T47D (cell line): ENCODE measurements at regions not wholly inside any gene's neighbourhood (a gene's known extent, or its start where the extent isn't known, plus 50 kb on each side); places are given as distances from the start of the nearest gene placed in this dataset.

Experiments used
- DNase-seq, 2 experiments: peaks; one replicate each; pipeline versions ENCODE4 v3.0.0 to v3.0.0-alpha.2; 2011 to 2012; ENCODE audit warnings: low read depth in 1 of 2, low spot score in 1 of 2
- JUND ChIP-seq: IDR thresholded peaks from 2 replicates; pipeline ENCODE4 v1.6.1; 2012; ENCODE audit warnings: low read depth
- in situ Hi-C: cut with HindIII; loops from 2 replicates; pipeline ENCODE4 v1.10.0; 2016; ENCODE audit warnings: low sequenced_read_pairs, low pct_unique_long_range_greater_than_20kb

GRCh38 chr14:35993684-35993960 lies 167.5 kb downstream of the BRMS1L start:
- in situ Hi-C loops, result no loop called here
- no peak for TF ChIP-seq JUND
- DNase-seq, result no peak

GRCh38 chr14:35992816-35993683 lies 166.9 kb downstream of the BRMS1L start:
- in situ Hi-C loops, result no loop called here

GRCh38 chr14:35991356-35991755 lies 165.2 kb downstream of the BRMS1L start:
- in situ Hi-C loops, result no loop called here
- TF ChIP-seq JUND, result no peak
- DNase-seq, result no peak

More at GRCh38 chr14:35992816-35993683, 166.9 kb downstream of the BRMS1L start:
- no peak for TF ChIP-seq JUND
- DNase-seq, result no peak

GRCh38 chr14:35989736-35990135 lies 163.6 kb downstream of the BRMS1L start:
- no peak for TF ChIP-seq JUND
- no peak for DNase-seq
- in situ Hi-C loops, result no loop called here

- in situ Hi-C loops, result no loop called here
- TF ChIP-seq JUND, result no peak
- DNase-seq, result no peak
Observed at GRCh38 chr14:35988972-35989690, 163.0 kb downstream of the BRMS1L start.

GRCh38 chr14:35988550-35988949 lies 162.4 kb downstream of the BRMS1L start:
- DNase-seq, result no peak
- TF ChIP-seq JUND, result no peak
- in situ Hi-C loops, result no loop called here

GRCh38 chr14:35987731-35988130 lies 161.6 kb downstream of the BRMS1L start:
- in situ Hi-C loops, result no loop called here

GRCh38 chr14:35986219-35986573 lies 160.1 kb downstream of the BRMS1L start:
- in situ Hi-C loops, result no loop called here
- no peak for TF ChIP-seq JUND
- DNase-seq, result no peak

More at GRCh38 chr14:35987731-35988130, 161.6 kb downstream of the BRMS1L start:
- no peak for DNase-seq
- no peak for TF ChIP-seq JUND

GRCh38 chr14:35985474-35986218 lies 159.5 kb downstream of the BRMS1L start:
- DNase-seq, result no peak
- in situ Hi-C loops, result no loop called here
- TF ChIP-seq JUND, result no peak

- in situ Hi-C loops, result no loop called here
- TF ChIP-seq JUND, result no peak
Observed at GRCh38 chr14:35979531-35979930, 153.4 kb downstream of the BRMS1L start.

GRCh38 chr14:35978561-35978960 lies 152.4 kb downstream of the BRMS1L start:
- no peak for TF ChIP-seq JUND
- in situ Hi-C loops, result no loop called here
- DNase-seq, result no peak

More at GRCh38 chr14:35979531-35979930, 153.4 kb downstream of the BRMS1L start:
- no peak for DNase-seq

GRCh38 chr14:35975814-35976213 lies 149.7 kb downstream of the BRMS1L start:
- no peak for DNase-seq
- in situ Hi-C loops, result no loop called here
- TF ChIP-seq JUND, result no peak

- no peak for DNase-seq
- in situ Hi-C loops, result no loop called here
Observed at GRCh38 chr14:35973770-35974169, 147.6 kb downstream of the BRMS1L start.

More at GRCh38 chr14:35973770-35974169, 147.6 kb downstream of the BRMS1L start:
- no peak for TF ChIP-seq JUND
